ENCODE measurements at regions not wholly inside any gene's neighbourhood (a gene's known extent, or its start where the extent isn't known, plus 50 kb on each side); places are given as distances from the start of the nearest gene placed in this dataset.

DNA sequence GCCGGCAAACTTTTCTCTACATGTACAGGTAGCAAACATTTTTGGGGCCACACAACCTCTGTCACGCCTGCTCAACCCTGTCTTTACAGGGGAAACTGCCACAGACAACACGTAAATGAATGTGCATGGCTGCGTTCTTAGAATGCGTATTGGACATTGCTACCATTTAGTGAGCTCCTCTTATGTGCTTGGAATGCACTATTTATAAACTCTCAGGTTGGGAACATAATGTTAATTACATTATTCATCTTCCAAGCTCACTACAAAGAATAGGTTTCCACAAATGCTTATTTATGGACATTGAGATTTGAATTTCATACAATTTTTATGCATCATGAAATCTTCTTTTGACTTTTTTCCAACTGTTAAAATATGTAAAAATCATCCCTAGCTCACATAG, 92.0 kb upstream of the RPS6KA2 start:
- TF ChIP-seq, protein P1, sequence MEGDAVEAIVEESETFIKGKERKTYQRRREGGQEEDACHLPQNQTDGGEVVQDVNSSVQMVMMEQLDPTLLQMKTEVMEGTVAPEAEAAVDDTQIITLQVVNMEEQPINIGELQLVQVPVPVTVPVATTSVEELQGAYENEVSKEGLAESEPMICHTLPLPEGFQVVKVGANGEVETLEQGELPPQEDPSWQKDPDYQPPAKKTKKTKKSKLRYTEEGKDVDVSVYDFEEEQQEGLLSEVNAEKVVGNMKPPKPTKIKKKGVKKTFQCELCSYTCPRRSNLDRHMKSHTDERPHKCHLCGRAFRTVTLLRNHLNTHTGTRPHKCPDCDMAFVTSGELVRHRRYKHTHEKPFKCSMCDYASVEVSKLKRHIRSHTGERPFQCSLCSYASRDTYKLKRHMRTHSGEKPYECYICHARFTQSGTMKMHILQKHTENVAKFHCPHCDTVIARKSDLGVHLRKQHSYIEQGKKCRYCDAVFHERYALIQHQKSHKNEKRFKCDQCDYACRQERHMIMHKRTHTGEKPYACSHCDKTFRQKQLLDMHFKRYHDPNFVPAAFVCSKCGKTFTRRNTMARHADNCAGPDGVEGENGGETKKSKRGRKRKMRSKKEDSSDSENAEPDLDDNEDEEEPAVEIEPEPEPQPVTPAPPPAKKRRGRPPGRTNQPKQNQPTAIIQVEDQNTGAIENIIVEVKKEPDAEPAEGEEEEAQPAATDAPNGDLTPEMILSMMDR (IDR thresholded peaks at IDR 0.05; ENCODE audit: low read depth, low read length) = no peak
- DNase-seq (ENCODE audit: extremely low read depth, low read depth) = no peak

DNA sequence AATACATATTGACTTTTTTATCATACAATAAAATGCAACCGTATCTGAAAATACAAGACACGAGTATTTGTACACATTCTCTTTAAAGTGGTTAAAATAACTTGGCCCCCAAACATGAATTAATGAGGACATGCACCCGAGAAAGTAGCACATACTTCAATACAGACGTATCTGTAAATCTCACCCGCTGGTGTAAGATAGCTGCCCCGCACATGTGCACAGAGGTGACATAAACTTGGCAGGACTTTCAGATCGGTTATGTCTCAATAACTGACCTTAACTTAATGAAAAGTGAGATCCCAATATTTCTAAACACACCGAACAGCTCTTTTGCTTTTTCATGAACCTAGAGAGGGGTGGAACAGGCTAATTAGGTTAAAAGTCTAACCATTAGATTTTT, 91.5 kb upstream of the RPS6KA2 start:
- TF ChIP-seq, protein P1 (IDR thresholded peaks at IDR 0.05; ENCODE audit: low read depth, low read length) = no peak
- no peak for DNase-seq (ENCODE audit: extremely low read depth, low read depth)

DNA sequence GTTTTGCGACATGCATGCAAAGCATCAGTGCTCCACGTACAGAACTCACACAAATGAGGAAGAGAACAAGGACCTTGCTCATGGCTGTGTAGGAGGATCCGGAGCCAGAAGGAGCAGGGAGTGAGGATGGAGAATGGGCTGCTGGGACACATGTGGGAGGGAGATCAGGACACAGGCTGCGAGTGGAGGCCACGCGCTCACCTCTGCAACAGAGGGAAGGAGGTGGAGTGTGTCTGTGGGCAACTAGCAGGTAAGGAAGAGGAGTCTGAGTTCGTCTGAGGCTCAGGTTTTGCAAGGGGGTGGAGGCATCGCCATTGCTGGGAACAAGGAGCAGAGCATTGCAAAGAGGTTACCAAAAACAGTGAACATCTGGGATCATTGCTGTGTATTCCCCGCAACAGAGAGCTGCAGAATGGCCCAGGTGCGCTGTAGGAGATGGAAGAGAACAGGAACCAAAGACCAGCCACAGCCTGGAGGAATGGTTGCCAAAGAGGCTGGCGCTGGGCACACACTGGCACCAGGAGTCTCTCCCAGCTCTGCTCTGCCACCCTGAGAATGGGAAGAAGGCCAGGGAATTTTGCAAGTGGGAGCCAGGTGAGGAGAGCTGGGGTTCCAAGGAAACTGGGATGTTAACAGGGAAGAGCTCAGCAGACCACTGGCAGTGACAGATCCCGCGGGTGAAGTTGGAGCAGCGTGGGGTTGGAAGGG, 90.0 kb upstream of the RPS6KA2 start:
- TF ChIP-seq, protein P1 (IDR thresholded peaks at IDR 0.05; ENCODE audit: low read depth, low read length) = no peak
- DNase-seq (ENCODE audit: extremely low read depth, low read depth) = no peak

DNA sequence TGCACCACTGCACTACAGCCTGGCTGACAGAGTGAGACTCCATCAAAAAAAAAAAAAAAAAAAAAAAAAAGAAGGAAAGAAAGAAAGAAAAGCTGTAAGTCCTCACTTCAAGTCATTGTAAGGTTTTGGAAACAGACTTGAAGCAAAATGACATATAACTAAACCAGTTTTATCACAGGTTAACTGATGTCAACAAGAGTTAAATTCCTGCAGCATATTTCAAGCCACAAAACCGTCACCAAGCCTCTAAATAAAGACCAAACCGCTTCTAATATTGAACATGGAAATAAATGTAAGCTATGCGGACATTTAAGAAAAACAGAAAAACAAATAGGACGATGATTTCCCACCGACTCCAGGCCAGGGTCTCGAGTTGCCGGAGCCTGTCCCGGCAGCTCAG, 88.9 kb upstream of the RPS6KA2 start:
- no peak for DNase-seq (ENCODE audit: extremely low read depth, low read depth)
- TF ChIP-seq, protein P1 (IDR thresholded peaks at IDR 0.05; ENCODE audit: low read depth, low read length) = no peak

DNA sequence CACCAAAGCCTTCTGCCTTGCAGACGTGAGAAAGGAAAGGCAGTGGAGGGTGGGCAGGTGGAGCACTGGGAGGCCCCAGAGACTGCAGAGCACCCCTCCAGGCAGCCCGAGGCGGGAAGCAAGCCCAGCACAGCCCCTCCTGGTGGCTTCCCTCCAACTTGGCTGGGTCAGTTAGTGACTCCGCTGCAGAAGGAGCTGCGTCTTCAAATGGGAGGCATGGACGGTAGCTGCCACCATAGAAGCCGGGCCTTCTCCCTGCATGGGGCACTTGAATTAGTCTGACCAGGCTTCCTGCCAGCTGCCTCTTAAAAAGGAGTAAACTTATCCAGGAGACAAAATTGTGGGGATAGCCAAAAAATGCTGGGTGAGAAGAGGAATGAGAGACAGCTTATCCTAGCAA, 88.0 kb upstream of the RPS6KA2 start:
- TF ChIP-seq, protein P1 (IDR thresholded peaks at IDR 0.05; ENCODE audit: low read depth, low read length) = no peak
- no peak for DNase-seq (ENCODE audit: extremely low read depth, low read depth)

DNA sequence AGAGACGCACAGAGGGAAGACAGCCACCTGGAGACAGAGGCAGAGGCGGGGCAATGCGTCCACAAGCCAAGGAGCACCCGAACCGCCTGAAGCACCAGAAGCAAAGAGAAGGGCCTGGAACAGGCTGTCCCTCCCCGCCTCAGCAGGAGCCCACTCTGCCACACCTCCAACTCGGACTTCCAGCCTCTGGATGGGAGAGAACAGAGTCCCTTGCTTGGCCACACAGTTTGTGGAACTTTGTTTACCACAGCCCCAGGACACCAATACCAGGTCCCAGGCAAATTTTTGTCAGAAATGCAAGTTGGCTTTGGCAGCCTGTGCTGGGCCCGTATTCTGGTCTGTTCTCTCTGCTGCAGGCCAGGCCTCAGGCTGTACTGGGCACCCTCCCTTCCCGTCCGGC, 87.5 kb upstream of the RPS6KA2 start:
- TF ChIP-seq, protein P1 (IDR thresholded peaks at IDR 0.05; ENCODE audit: low read depth, low read length) = no peak
- DNase-seq (ENCODE audit: extremely low read depth, low read depth) = no peak

DNA sequence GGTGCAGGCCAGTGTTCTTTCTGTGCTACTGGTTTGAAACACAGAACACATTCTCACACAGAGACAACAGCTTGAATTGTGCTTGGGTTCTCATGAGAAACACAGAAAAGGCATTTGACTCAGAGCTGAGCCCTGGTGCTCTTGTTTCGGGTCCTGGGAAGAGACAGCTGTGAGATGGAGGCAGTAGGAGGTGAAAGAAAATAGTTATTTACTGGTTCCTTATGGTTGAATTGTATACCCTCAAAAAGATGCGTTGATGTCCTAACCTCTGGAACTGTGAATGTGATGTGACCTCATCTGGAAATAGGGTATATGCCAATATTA, 87.1 kb upstream of the RPS6KA2 start:
- TF ChIP-seq, protein P1 (IDR thresholded peaks at IDR 0.05; ENCODE audit: low read depth, low read length) = no peak
- no peak for DNase-seq (ENCODE audit: extremely low read depth, low read depth)
